ENCODE measurements at regions not wholly inside any gene's neighbourhood (a gene's known extent, or its start where the extent isn't known, plus 50 kb on each side); places are given as distances from the start of the nearest gene placed in this dataset.

DNA sequence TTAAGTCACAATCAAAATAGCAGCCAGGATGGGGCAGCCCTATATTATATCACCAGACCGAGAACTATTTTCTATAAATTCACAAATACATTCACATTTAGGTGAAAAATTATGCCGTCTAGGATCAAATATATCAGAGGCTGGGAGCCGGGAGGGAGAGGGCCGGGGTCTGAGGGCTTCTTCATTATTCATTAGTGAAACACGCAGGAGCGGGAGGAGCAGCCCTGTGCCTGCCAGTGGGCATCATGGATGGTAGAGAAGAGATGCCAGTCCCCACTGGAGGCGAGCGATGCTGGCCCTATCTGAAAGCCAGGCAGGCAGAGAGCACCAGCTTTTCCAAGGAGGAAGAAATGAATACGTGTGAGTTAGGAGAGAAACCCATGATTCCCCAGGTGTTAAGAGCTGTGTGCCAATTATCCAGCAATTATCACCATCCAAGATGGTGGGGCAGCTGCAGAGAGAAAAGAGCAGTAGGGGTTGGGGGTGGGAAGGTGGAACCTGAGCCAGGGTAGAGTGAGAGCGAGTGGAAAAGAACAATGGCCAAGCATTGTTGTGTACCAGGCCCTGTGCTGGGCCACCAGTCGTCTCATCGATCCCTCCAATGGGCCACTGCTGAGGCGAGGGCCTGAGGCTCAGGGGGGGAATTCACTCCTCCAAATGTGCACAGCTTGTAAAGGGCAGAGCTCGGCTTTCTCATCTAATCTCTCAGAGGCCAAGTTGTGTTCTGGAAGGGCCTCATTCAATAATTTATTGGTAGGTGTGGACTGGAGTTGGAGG lies 261.3 kb upstream of the TLE3 start:
- Histone ChIP-seq H3K9me3 (no peaks in the 10 kb centered on the region), H3K27me3 (no peaks in the 10 kb centered on the region), H3K4me3 (no peak overlapping the region), H3K27ac (no peak overlapping the region), H3K36me3 (no peaks in the 10 kb centered on the region), H3K4me1 (peaks cover 0 to 6% (median 0%) of the 10 kb centered on the region in 4 donors)
- TF ChIP-seq CTCF (IDR thresholded peaks at IDR 0.05) (no peak), POLR2A (IDR thresholded peaks at IDR 0.05) (no peak)
- 92% methylated on average over 9 of the region's 14 CpGs for WGBS (ENCODE audit: insufficient coverage, low coverage, low lambda C conversion rate, missing lambda C conversion rate)
- DNase-seq (no peak), ATAC-seq (no peak)
- intact Hi-C loops (cut with DNase I), result no loop called here

GRCh38 chr15:70358011-70358819 lies 260.5 kb upstream of the TLE3 start:
- no peak for ATAC-seq
- Histone ChIP-seq H3K36me3 (no peaks in the 10 kb centered on the region), H3K27ac (no peak overlapping the region), H3K4me3 (no peak overlapping the region), H3K27me3 (no peaks in the 10 kb centered on the region), H3K9me3 (no peaks in the 10 kb centered on the region), H3K4me1 (peaks cover 0 to 13% (median 4%) of the 10 kb centered on the region in 4 donors)
- WGBS (ENCODE audit: insufficient coverage, low coverage, low lambda C conversion rate, missing lambda C conversion rate), result 94% methylated on average over 5 of the region's 11 CpGs
- intact Hi-C loops (cut with DNase I), result no loop called here
- no peak for DNase-seq
- TF ChIP-seq POLR2A (IDR thresholded peaks at IDR 0.05), result no peak
- TF ChIP-seq CTCF (IDR thresholded peaks at IDR 0.05), result no peak

DNA sequence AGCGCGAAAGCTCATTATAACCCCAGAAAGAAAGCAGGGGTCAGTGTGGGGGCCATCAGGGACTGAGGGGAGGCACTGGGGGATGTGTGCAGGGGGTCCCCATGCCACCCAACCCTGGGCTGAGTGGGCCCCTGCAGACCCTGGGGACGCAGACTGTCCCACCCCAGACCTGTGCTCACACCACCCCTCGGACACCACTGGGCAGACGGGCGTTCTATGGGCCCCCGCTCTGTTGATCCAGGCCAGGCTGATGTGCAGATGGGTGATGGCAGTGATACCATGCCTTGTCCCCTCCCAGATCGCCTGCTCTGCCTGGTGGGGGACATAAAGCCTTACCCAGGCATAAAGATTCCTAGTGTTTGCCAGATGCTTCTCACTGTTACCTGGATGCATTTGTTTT lies 259.7 kb upstream of the TLE3 start:
- no peak for DNase-seq
- Histone ChIP-seq H3K4me3 (no peak overlapping the region), H3K27me3 (no peaks in the 10 kb centered on the region), H3K4me1 (peaks cover 0 to 13% (median 4%) of the 10 kb centered on the region in 4 donors), H3K36me3 (no peaks in the 10 kb centered on the region), H3K9me3 (no peaks in the 10 kb centered on the region), H3K27ac (no peak overlapping the region)
- 100% methylated on average over 1 of the region's 8 CpGs for WGBS (ENCODE audit: insufficient coverage, low coverage, low lambda C conversion rate, missing lambda C conversion rate)
- no peak for TF ChIP-seq CTCF (IDR thresholded peaks at IDR 0.05)
- intact Hi-C loops (cut with DNase I), result no loop called here
- no peak for ATAC-seq

GRCh38 chr15:70356919-70357318 lies 259.2 kb upstream of the TLE3 start:
- no peak for TF ChIP-seq POLR2A (IDR thresholded peaks at IDR 0.05)
- Histone ChIP-seq H3K4me3 (no peak overlapping the region), H3K27me3 (no peaks in the 10 kb centered on the region), H3K27ac (no peak overlapping the region), H3K9me3 (no peaks in the 10 kb centered on the region), H3K4me1 (peaks cover 0 to 13% (median 4%) of the 10 kb centered on the region in 4 donors), H3K36me3 (no peaks in the 10 kb centered on the region)
- intact Hi-C loops (cut with DNase I), result no loop called here
- no peak for DNase-seq
- WGBS (ENCODE audit: insufficient coverage, low coverage, low lambda C conversion rate, missing lambda C conversion rate), result 92% methylated on average over 4 of the region's 7 CpGs
- no peak for ATAC-seq
